ENCODE measurements at regions not wholly inside any gene's neighbourhood (a gene's known extent, or its start where the extent isn't known, plus 50 kb on each side); places are given as distances from the start of the nearest gene placed in this dataset.

- no peak for FAIRE-seq
These were observed 1076.5 kb upstream of the ARRDC3 start for GRCh38 chr5:92459654-92460053.

GRCh38 chr5:92455011-92455410 is 1071.9 kb upstream of the ARRDC3 start:
- no peak for FAIRE-seq

- FAIRE-seq, result no peak
These were observed 1061.8 kb upstream of the ARRDC3 start for GRCh38 chr5:92444888-92445287.

- no peak for FAIRE-seq
These were observed 1052.7 kb upstream of the ARRDC3 start for GRCh38 chr5:92435781-92436180.

- no peak for FAIRE-seq
These were observed 1046.5 kb upstream of the ARRDC3 start for GRCh38 chr5:92429646-92430045.

GRCh38 chr5:92428415-92428814 is 1045.3 kb upstream of the ARRDC3 start:
- no peak for FAIRE-seq

GRCh38 chr5:92424785-92425426 is 1041.8 kb upstream of the ARRDC3 start:
- FAIRE-seq, result no peak

- FAIRE-seq, result peak; percentile 95
These were observed 1038.8 kb upstream of the ARRDC3 start for GRCh38 chr5:92421942-92422341.

GRCh38 chr5:92421196-92421595 is 1038.1 kb upstream of the ARRDC3 start:
- FAIRE-seq, result no peak

GRCh38 chr5:92419261-92419660 is 1036.1 kb upstream of the ARRDC3 start:
- FAIRE-seq, result no peak

GRCh38 chr5:92418341-92418740 is 1035.2 kb upstream of the ARRDC3 start:
- FAIRE-seq, result no peak

GRCh38 chr5:92409134-92409533 is 1026.0 kb upstream of the ARRDC3 start:
- FAIRE-seq, result peak; percentile 36

GRCh38 chr5:92402956-92403702 is 1020.0 kb upstream of the ARRDC3 start:
- no peak for FAIRE-seq

GRCh38 chr5:92402045-92402444 is 1018.9 kb upstream of the ARRDC3 start:
- no peak for FAIRE-seq

- FAIRE-seq, result no peak
These were observed 1018.4 kb upstream of the ARRDC3 start for GRCh38 chr5:92401492-92401891.

- FAIRE-seq, result no peak
These were observed 1011.8 kb upstream of the ARRDC3 start for GRCh38 chr5:92394936-92395335.

- peak; percentile 66 for FAIRE-seq
These were observed 1007.5 kb upstream of the ARRDC3 start for GRCh38 chr5:92390657-92391056.

- FAIRE-seq, result no peak
These were observed 997.1 kb upstream of the ARRDC3 start for GRCh38 chr5:92380069-92380770.

- FAIRE-seq, result no peak
These were observed 996.0 kb upstream of the ARRDC3 start for GRCh38 chr5:92378966-92379611.

GRCh38 chr5:92374859-92375258 is 991.7 kb upstream of the ARRDC3 start:
- FAIRE-seq, result no peak

GRCh38 chr5:92372766-92373165 is 989.6 kb upstream of the ARRDC3 start:
- FAIRE-seq, result peak; percentile 33

GRCh38 chr5:92371889-92372235 is 988.7 kb upstream of the ARRDC3 start:
- FAIRE-seq, result no peak

- FAIRE-seq, result no peak
These were observed 988.2 kb upstream of the ARRDC3 start for GRCh38 chr5:92371171-92371888.
